ENCODE measurements at regions not wholly inside any gene's neighbourhood (a gene's known extent, or its start where the extent isn't known, plus 50 kb on each side); places are given as distances from the start of the nearest gene placed in this dataset.

DNA sequence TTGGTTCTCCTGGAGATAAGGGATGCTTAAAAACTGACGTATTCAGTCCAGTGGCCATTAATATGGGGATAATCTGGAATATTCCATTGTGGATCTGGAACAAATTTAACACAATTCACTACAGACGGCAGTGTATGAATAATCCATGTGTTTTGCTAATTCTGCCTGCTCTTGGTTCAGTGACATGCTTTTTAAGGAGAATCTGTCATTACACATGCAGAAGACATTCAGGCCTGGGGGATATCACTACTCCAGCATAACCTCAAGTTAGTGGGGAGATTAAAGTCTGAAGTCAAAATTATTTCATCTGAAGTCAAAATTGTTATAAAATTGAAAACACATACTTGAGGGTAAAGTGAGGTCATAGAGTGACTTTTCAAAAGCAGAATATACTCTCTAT is 789.3 kb downstream of the USP25 start:
- no peak for DNase-seq (ENCODE audit: low read depth in 4 of 4, low spot score in 2 of 4)

DNA sequence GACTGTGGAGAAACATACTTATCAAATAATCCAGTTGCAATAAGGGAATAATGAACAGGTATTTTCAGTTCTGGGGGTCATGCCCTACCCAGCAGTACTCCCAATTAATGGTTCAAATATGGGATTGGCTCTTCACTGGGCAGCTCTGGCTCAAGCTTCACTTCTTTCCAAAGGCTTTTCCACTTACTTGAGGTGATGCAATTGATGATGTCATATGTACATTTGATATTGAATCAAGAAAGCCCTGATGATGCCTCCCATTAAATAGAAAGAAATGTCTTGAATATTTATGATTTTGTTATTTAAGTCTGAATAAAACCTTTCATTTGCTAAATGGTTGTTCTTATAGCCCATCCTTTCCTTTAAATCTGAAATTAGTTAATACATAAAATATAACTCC is 789.9 kb downstream of the USP25 start:
- DNase-seq (ENCODE audit: low read depth in 4 of 4, low spot score in 2 of 4) = no peak

DNA sequence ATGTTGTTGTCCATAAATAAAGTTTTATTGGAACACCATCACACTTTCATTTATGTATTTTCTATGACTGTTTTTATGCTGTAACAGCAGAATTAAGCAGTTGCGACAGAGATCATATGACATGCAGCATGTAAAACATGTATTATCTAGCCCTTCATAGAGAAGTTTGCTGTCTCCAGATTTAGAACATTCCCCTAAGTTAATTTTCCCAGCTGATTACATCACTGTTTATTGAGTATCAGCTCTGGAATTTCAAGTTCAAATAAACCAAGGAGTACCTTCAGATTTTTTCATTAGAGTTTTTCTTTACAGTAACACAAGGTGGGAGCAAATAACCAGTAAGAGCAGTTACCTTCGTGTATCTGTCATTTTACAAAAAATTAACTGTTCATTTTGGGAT is 792.8 kb downstream of the USP25 start:
- no peak for DNase-seq (ENCODE audit: low read depth in 4 of 4, low spot score in 2 of 4)

DNA sequence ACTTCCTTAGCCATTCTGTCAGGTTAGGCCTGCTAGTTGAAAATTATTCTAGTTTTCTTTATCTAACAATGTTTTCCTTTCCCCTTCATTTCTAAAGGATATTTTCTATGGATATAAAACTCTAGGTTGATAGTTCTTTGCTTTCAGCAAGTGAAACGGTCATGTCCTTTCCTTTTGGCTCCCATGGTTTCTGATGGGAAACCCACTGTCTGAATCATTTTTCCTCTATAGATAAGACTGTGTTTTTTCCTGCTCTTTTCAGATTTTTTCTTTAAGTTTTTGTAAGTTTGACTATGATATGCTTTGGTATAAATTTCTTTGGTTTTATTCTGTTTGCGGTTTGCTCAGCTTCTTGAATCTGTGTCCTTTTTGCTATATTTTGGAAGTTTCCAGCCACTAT is 800.9 kb downstream of the USP25 start:
- no peak for DNase-seq (ENCODE audit: low read depth in 4 of 4, low spot score in 2 of 4)

DNA sequence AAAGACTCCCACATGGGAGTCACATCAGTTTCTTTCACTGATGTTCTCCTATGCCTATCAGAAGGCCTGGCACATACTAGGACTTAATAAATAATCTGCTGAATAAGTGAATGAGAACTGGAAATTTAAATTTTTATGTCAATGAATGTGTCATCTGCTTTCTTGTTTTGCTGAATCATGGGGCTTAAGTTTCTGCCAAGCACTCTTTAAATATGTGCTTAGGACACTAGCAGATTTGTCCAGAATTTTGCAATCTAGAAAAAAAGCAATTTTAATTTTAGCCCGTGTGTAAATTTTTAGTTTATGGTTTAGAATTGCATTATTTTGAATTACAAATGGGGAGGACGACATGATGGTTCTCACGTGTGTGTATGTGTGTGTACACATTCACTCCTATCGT is 803.1 kb downstream of the USP25 start:
- DNase-seq (ENCODE audit: low read depth in 4 of 4, low spot score in 2 of 4) = no peak

DNA sequence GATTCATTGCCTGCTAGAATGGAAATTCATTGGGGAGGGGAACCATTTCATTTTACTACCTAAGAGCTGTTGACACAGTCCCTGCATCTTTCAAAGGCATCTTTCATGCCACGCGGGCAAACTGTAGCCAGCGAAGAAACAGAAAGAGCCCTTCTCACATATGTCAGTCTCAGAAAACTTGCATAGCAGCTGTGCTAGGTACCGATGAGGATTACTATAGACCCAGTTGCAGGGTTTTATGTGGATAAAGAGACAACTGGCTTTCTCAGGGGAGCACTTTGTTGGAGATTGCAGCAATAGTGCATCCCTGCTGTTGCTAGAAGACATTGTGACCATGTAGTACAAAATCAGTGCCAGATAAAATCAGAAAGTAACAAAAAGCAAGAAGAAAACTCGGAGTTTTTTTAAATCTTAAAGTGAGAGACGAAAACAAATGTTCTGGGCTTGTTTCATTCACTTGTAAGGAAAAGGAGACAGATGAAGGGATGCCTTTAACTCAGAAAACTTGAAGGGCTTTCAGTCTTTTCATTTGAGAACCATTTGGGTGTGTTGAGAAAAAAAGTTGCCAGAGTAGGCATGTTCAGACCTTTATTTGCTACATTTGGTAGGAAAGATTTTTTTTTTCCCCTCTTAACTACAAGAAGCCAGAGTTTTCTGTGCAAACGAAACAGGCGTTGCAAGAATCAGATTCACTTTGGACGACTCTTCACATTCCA is 804.1 kb downstream of the USP25 start:
- no peak for DNase-seq (ENCODE audit: low read depth in 4 of 4, low spot score in 2 of 4)

DNA sequence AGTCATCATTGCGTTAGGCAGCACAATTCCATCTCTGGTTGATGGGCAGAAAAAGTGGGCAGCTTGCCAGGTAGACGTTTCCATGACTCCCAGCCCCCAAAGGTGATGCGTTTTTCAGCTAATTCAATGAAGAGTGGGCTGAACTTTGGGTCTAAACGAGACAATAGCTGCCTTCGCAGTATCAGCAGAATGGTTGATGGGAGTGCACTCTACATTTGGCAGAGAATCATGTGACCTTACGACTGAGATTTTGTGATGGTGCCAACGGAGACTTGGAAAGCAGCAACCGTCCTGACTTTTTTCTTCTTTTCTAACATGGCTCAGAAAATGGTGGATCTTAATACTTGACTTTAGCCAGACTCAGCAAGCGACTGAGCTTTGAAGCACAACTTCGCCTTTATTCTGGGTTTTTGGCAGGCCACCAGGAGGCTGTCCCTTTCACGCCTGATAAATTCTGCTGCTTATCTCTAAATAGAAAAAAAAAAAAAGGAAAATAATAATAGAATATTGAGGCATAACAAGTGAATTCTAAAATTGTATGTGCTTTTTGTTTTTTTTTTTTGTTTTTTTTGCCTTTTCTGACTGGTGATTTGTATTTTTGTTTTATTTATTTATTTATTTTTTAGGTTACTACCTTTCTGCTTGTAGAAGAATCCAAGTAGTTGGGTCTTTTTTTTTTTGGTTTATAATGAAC is 804.8 kb downstream of the USP25 start:
- DNase-seq (ENCODE audit: low read depth in 4 of 4, low spot score in 2 of 4) = no peak

DNA sequence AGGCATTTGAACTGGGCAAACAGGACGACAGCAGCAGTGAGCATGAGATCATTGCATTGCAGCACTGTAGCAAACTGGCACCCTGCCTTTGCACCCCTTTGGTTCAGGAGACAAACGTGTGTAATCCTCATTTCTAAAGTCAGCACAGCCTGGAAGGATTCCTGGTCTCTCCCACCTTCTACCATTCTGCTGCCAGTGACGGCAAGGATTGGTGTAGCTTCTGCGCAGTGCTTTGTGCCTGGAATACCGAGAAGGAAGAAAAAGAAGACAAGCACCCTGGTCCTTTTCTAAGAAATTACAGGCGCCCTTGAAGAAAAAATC is 805.3 kb downstream of the USP25 start:
- DNase-seq (ENCODE audit: low read depth in 4 of 4, low spot score in 2 of 4) = no peak

DNA sequence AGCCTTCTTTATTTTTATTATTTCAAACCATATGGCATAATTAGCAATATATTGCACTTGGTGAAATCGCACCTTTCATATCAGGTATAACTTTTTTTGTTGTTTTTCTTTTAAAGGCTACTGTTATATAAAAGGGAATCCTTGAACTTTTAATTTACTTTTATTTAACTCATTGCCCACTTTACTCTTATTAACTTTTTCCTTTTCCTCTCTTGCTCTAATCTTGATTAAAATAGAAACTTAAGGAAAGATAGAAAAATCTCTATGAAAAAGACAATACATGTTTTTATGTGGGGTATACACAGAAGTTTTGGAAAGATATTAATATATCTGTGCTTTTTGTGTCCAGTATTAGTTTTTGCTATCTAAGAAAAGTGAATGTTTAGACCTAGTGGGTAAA is 805.8 kb downstream of the USP25 start:
- DNase-seq (ENCODE audit: low read depth in 4 of 4, low spot score in 2 of 4) = no peak

DNA sequence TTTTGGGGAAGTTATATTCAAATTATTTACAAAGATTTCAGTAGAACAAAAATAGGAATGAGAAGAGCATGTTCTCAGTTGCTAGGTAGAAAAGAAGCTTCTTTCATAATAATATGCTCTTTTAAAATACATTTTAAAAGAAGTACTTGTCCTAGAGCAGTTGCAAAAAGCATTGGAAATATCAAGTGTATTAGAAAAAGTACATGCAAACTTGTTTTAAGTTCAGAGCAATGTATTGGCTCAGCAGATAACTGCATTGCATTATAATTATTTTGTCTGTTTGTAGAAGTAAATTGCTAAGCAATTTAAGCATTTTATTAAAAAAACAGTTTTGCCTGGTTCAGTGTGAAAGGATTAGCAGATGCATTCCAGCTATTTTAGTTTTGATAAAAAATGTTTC is 806.4 kb downstream of the USP25 start:
- no peak for DNase-seq (ENCODE audit: low read depth in 4 of 4, low spot score in 2 of 4)

DNA sequence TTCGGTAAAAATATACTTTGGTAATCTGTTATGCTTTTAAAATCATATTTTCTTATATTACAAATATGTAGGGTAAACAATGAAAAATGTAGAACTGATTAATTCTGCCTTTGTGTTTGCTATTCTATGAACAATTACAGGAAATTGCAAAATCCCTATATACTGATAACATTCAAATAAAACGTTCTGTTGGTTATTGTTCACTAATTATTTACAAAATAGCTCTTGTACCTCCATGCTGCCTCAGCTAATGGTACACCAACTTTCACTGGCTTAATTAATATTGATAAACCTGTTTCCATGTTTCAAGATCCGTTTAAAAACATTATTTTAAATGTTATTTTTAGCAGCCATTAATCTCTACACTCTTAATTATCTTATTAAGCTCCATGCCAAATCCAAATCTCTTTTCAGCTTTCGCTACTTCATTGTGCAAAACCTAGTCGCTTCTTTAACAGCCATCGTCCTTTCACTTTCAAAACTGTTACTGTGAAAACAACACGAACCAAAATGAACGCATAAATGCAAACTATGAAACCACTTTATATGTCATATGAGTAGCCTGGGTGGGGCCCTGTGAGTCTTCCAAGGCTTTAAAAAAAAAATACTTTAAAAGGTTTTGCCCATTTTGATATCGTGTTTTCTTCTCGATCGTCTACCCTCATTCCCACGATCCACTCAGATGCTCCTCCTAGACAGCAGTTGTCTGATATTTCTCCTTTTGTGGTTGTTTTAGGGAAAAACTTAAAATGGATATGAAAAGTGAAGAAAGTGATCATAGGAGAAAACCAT is 807.1 kb downstream of the USP25 start:
- no peak for DNase-seq (ENCODE audit: low read depth in 4 of 4, low spot score in 2 of 4)

DNA sequence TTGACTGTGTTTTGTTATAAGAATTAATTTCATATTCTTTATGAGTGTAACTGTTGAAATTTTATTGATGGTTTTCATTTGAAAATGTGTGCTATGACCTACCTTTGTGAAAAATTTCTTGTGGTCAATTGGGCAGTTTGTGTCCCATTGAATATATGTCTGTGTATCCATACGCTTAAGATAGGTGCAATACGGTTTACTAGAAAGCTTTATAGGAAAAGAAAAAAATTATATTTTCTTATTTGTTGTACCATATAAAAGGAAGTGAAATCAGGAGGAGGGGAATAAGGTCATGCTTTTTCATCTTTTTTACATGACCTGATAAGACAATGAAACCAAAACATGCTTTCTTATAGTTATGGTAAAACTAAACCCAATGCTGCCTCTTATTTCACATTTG is 807.7 kb downstream of the USP25 start:
- DNase-seq (ENCODE audit: low read depth in 4 of 4, low spot score in 2 of 4) = no peak

DNA sequence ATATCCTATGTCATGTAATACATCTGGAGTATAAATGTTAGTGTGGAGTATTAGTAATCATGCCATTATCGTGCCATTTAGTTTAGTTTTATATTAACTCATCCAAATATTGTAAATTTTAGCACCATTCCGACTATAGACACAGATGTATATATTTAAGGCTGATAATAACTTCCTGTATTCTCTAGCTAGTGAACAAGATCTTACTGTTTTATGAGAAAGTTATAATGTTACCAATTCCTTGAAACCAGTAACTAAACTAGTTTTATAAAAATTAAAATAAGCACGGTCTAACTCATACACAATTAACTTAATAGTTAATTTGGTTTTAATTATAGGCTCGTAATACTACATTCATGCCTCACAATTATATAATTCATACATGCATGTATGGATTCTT is 808.6 kb downstream of the USP25 start:
- no peak for DNase-seq (ENCODE audit: low read depth in 4 of 4, low spot score in 2 of 4)

DNA sequence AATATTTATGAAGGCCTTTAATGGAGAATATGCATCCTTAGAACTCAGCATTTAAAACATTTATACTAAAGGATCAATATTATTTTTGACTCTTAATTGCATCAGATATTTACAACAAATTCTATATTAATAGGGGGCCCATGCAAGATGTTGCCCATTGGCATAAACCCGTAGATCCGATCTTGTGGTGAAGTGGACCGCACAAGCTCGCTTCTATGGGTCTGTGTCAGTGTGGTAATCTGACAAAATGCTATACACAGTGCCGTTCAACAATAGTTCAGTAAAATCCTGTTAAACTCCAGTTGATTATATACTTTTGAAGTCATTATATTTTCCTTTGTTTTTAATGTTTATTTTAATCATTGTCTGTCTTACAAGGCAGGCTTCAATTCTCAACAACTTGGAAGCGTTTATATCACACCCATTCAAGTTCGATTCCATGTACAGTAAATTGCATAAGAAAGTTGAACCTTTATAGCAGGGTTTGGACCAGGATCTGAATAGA is 809.2 kb downstream of the USP25 start:
- DNase-seq (ENCODE audit: low read depth in 4 of 4, low spot score in 2 of 4) = no peak

DNA sequence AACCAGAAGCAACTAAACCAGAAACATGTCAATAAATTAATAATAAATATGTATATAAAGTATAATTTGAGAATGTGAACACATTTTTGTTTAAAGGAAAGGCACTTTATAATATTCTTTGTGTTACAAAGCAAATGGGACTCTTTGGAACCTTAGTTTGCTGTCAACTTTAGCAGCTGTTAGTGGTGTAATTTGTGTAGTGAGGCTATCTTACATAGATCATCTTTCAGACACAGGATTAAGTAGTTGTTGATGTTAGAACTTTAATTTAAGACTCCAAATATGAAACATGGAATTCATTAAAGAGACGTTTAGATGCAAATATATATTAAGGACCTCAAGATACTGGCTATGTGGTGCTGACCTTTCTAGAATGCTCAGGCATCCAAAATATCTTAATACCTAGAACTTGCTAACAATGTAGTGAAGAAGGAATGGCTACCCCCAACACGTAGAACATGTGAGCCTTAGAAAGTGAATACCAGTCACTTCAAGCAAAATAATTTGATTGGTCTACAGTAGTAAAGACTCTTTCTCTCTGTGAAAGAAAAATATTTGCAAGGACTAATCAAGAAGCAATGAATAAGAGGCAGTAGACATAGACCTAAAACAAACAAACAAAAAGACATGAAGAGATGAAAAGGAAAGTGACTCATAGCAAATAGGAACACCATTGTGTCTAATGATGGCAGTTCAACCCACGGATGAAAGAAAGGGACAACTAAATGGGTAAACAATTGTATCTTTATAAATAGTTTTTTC is 811.4 kb downstream of the USP25 start:
- DNase-seq (ENCODE audit: low read depth in 4 of 4, low spot score in 2 of 4) = no peak

DNA sequence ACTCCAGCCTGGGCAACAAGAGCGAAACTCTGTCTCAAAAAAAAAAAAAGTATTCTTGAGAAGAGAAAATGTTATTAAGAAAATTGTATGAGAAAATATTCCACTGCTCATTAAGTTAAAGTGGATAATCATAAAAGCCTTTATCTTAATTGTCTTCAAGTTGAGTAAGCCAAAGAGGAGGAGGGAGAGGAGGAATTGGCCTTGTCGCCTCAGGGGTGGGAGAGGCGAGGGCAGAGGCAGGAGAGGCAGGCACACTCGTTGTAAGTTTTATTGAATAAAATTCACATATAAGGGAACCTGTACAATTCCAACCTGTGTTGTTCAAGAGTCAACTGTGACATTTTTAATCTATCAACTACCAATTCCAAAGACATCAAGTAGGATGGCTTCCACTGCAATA is 820.3 kb downstream of the USP25 start:
- DNase-seq (ENCODE audit: low read depth in 4 of 4, low spot score in 2 of 4) = no peak

DNA sequence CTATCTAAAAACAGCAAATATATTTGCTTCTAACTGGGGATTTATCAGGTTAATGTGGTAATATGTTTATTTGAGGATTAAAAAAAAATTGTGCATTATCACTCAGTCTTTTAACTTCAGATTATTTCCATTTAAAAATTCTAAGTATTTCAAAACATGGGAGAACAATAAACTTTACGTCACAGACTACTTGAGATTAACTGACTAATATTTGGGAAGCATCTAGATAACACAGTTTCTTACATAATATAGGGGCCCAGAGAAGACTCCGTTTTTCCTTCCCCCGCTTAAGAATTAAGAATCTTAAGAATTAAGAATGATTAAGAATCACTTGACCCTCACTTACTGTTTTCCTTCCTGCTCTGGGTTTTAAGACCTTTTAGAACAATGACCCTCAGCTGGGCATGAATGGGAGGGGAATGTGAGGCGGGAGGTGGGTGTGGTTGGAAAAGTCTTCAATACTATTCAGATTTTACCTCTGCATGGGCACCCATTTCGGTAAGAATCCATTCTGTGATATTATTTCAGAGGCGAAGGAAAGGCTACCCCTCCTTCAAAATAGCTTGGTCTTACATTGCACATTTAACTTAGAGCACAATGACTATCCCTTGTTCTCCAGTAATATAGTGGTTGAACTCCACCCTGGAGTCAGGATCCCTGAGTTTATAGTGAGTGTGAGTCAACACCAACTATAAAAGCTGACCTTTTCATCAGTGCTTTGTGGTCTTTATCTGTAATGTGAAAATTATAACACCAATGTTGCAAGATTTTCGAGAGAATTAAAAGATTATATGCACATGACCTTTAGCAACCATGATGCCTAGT is 821.3 kb downstream of the USP25 start:
- DNase-seq (ENCODE audit: low read depth in 4 of 4, low spot score in 2 of 4) = no peak

DNA sequence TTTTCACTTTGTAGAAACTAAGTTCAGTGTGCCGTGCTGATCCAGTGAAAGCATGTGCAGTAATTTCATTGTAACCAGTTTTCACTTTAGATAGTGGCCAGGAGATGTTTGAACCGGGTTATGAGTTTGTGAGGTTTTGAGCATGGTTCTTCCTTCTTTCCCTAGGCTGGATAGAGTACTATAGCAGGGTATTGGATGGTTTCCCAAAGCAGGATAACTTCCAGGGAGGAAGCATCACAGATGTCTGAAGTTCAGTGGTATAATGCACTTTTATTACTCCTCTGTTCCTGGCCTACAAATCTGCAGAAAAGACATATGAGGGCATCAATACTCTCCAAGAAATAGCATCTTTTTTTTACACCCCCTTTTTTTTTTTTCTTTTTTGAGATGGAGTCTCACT is 823.1 kb downstream of the USP25 start:
- DNase-seq (ENCODE audit: low read depth in 4 of 4, low spot score in 2 of 4) = no peak

DNA sequence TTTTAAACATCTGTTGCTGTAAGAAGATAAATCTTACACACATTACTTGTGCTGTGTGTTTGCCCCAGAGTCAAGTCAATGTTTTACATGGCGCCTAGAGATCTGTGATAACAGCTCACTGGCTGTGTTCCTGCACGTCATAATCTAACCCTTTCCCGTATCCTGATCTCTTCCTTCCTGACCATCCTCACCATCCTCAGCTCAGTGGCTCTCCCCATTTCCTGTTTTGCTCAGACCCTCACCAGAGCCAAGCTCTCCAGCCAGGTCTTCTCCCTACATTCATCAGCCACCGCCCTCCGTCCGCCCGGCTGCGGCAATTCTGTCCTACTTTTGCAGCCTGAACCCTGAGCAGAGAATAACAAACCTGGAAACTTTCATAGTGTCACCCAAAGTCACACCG is 824.7 kb downstream of the USP25 start:
- DNase-seq (ENCODE audit: low read depth in 4 of 4, low spot score in 2 of 4) = no peak

DNA sequence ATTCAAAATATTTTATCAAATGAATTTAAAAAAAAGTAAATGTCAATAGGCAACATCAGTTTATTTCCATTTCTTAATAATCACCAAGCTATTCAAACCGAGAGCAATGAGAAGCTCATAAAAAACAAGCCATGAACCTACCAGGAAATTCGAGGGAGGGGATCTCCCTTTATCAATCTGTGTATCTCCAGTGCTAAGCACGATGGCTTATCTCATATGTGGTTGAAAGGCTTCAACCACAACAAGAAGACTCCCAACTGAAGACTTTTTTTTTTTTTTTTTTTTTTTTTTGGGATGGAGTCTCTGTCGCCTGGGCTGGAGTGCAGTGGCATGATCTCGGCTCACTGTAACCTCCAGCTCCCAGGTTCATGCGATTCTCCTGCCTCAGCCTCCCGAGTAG is 833.3 kb downstream of the USP25 start:
- DNase-seq (ENCODE audit: low read depth in 4 of 4, low spot score in 2 of 4) = no peak
